ENCODE measurements at regions not wholly inside any gene's neighbourhood (a gene's known extent, or its start where the extent isn't known, plus 50 kb on each side); places are given as distances from the start of the nearest gene placed in this dataset.

DNA sequence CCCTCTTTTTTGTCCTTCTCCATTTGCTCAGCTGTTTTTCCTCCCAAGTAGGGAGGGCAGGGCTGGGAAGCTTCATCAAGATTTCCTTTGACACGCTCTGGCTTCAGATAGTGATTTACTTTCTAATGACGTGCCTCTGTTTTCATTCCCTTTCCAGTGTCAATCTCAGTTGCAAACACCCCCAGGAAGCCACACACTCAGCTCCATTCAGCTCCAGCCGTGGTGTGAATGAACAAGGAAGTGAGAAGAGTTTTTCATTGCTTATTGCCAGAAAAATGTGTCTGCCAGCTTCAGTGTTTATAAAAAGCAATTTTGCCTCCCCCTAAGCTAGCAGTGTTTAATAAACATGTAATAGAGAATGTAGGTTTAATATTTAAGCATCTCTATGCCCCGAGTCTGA is 108.7 kb upstream of the DPP6 start:
- Mint-ChIP-seq H3K27me3 (ENCODE audit: insufficient read depth, unreplicated experiment) (no peaks in the 10 kb centered on the region), H3K27ac (ENCODE audit: low read depth, unreplicated experiment) (no peak overlapping the region), H3K36me3 (ENCODE audit: insufficient read depth, unreplicated experiment) (no peaks in the 10 kb centered on the region), H3K4me1 (ENCODE audit: insufficient read depth, unreplicated experiment) (no peaks in the 10 kb centered on the region), H3K9me3 (ENCODE audit: unreplicated experiment) (no peaks in the 10 kb centered on the region), H3K4me3 (ENCODE audit: unreplicated experiment) (no peak overlapping the region)
- no peak for DNase-seq (ENCODE audit: unreplicated experiment)
- ChIA-PET POLR2A (no interaction called here), CTCF (interaction anchor here (0.7 kb wide), 1 partner anchor 53 kb away, joined by 3 read pairs; no protein-coding TSS in a partner anchor)
- BruUV-seq (replicated peaks) = no TSS peak
- no peak for TF ChIP-seq CTCF (IDR thresholded peaks at IDR 0.05; ENCODE audit: unreplicated experiment)
- intact Hi-C loops (cut with micrococcal nuclease) = no loop called here

GRCh38 chr7:153943861-153944260 is 108.3 kb upstream of the DPP6 start:
- POLR2A ChIA-PET = no interaction called here
- intact Hi-C loops (cut with micrococcal nuclease) = no loop called here
- H3K36me3 Mint-ChIP-seq (ENCODE audit: insufficient read depth, unreplicated experiment) = no peaks in the 10 kb centered on the region
- no peak overlapping the region for H3K27ac Mint-ChIP-seq (ENCODE audit: low read depth, unreplicated experiment)
- H3K9me3 Mint-ChIP-seq (ENCODE audit: unreplicated experiment) = no peaks in the 10 kb centered on the region
- no peak overlapping the region for H3K4me3 Mint-ChIP-seq (ENCODE audit: unreplicated experiment)
- H3K27me3 Mint-ChIP-seq (ENCODE audit: insufficient read depth, unreplicated experiment) = no peaks in the 10 kb centered on the region
- no peak for TF ChIP-seq CTCF (IDR thresholded peaks at IDR 0.05; ENCODE audit: unreplicated experiment)
- CTCF ChIA-PET = interaction anchor here (0.7 kb wide), 1 partner anchor 53 kb away, joined by 3 read pairs; no protein-coding TSS in a partner anchor
- no peaks in the 10 kb centered on the region for H3K4me1 Mint-ChIP-seq (ENCODE audit: insufficient read depth, unreplicated experiment)
- no TSS peak for BruUV-seq (replicated peaks)
- no peak for DNase-seq (ENCODE audit: unreplicated experiment)

GRCh38 chr7:153948060-153948459 is 104.1 kb upstream of the DPP6 start:
- intact Hi-C loops (cut with micrococcal nuclease) = no loop called here
- H3K4me1 Mint-ChIP-seq (ENCODE audit: insufficient read depth, unreplicated experiment) = no peaks in the 10 kb centered on the region
- no peak overlapping the region for H3K4me3 Mint-ChIP-seq (ENCODE audit: unreplicated experiment)
- no TSS peak for BruUV-seq (replicated peaks)
- no peak for DNase-seq (ENCODE audit: unreplicated experiment)
- no peaks in the 10 kb centered on the region for H3K36me3 Mint-ChIP-seq (ENCODE audit: insufficient read depth, unreplicated experiment)
- CTCF ChIA-PET = interaction anchor here (0.6 kb wide), 1 partner anchor 11 kb away, joined by 4 read pairs; no protein-coding TSS in a partner anchor
- no peak for TF ChIP-seq CTCF (IDR thresholded peaks at IDR 0.05; ENCODE audit: unreplicated experiment)
- peaks cover 15% of the 10 kb centered on the region for H3K9me3 Mint-ChIP-seq (ENCODE audit: unreplicated experiment)
- H3K27ac Mint-ChIP-seq (ENCODE audit: low read depth, unreplicated experiment) = no peak overlapping the region
- POLR2A ChIA-PET = no interaction called here
- H3K27me3 Mint-ChIP-seq (ENCODE audit: insufficient read depth, unreplicated experiment) = no peaks in the 10 kb centered on the region

- Mint-ChIP-seq H3K27me3 (ENCODE audit: insufficient read depth, unreplicated experiment) (no peaks in the 10 kb centered on the region), H3K4me1 (ENCODE audit: insufficient read depth, unreplicated experiment) (no peaks in the 10 kb centered on the region), H3K9me3 (ENCODE audit: unreplicated experiment) (peaks cover 21% of the 10 kb centered on the region), H3K4me3 (ENCODE audit: unreplicated experiment) (no peak overlapping the region), H3K36me3 (ENCODE audit: insufficient read depth, unreplicated experiment) (no peaks in the 10 kb centered on the region), H3K27ac (ENCODE audit: low read depth, unreplicated experiment) (no peak overlapping the region)
- ChIA-PET POLR2A (interaction anchor here (0.6 to 1.3 kb wide), 2 partner anchors 9 to 99 kb away, joined by 3 to 4 read pairs; no protein-coding TSS in a partner anchor), CTCF (interaction anchor here (0.5 kb wide), 1 partner anchor 112 kb away, joined by 5 read pairs; no protein-coding TSS in a partner anchor)
- no TSS peak for BruUV-seq (replicated peaks)
- intact Hi-C loops (cut with micrococcal nuclease) = no loop called here
- no peak for DNase-seq (ENCODE audit: unreplicated experiment)
- TF ChIP-seq CTCF (IDR thresholded peaks at IDR 0.05; ENCODE audit: unreplicated experiment) = no peak
Measured at GRCh38 chr7:153951316-153951715, 100.9 kb upstream of the DPP6 start.
